Stimulated activated CD8-positive, alpha-beta memory T cell treated with anti-CD3 and anti-CD28 coated beads, Interleukin-4, amount 100 ng/mL, for 4 hours (primary cell): ENCODE measurements at regions not wholly inside any gene's neighbourhood (a gene's known extent, or its start where the extent isn't known, plus 50 kb on each side); places are given as distances from the start of the nearest gene placed in this dataset.

Experiments used
- DNase-seq, 2 donors: peaks; one replicate each; pipeline ENCODE4 v3.0.0-alpha.2; 2020; ENCODE audit warnings: low read depth in 2 of 2, low spot score in 1 of 2

- no peak for DNase-seq
Measured at GRCh38 chr2:16615687-16616615, 49.7 kb downstream of the CYRIA start.

GRCh38 chr2:16615246-16615645 lies 50.4 kb downstream of the CYRIA start:
- DNase-seq: no peak

GRCh38 chr2:16614314-16614860 lies 51.2 kb downstream of the CYRIA start:
- DNase-seq: no peak

GRCh38 chr2:16613539-16614011 lies 52.1 kb downstream of the CYRIA start:
- no peak for DNase-seq

- no peak for DNase-seq
Measured at GRCh38 chr2:16612490-16612889, 53.1 kb downstream of the CYRIA start.

GRCh38 chr2:16609786-16610185 lies 55.8 kb downstream of the CYRIA start:
- DNase-seq: no peak

- DNase-seq: peak; percentile 58 to 77
Measured at GRCh38 chr2:16608661-16609643, 56.7 kb downstream of the CYRIA start.

GRCh38 chr2:16607301-16607700 lies 58.3 kb downstream of the CYRIA start:
- no peak for DNase-seq

GRCh38 chr2:16604236-16604635 lies 61.4 kb downstream of the CYRIA start:
- DNase-seq: no peak

- DNase-seq: no peak
Measured at GRCh38 chr2:16591370-16591933, 74.2 kb downstream of the CYRIA start.

- no peak for DNase-seq
Measured at GRCh38 chr2:16589465-16589864, 76.2 kb downstream of the CYRIA start.

- no peak for DNase-seq
Measured at GRCh38 chr2:16588565-16588964, 77.1 kb downstream of the CYRIA start.

- no peak for DNase-seq
Measured at GRCh38 chr2:16587601-16588000, 78.0 kb downstream of the CYRIA start.

- no peak for DNase-seq
Measured at GRCh38 chr2:16584824-16585540, 80.7 kb downstream of the CYRIA start.

GRCh38 chr2:16584084-16584483 lies 81.5 kb downstream of the CYRIA start:
- DNase-seq: no peak

- DNase-seq: no peak
Measured at GRCh38 chr2:16581241-16581640, 84.4 kb downstream of the CYRIA start.

- DNase-seq: no peak
Measured at GRCh38 chr2:16578081-16578480, 87.6 kb downstream of the CYRIA start.

- DNase-seq: no peak
Measured at GRCh38 chr2:16570516-16570915, 95.1 kb downstream of the CYRIA start.

GRCh38 chr2:16568998-16569784 lies 96.4 kb downstream of the CYRIA start:
- DNase-seq: no peak

GRCh38 chr2:16566701-16567100 lies 98.9 kb downstream of the CYRIA start:
- DNase-seq: no peak
